Activated naive CD8-positive, alpha-beta T cell treated with anti-CD3 and anti-CD28 coated beads, Interleukin-2, amount 10 ng/mL, durations not matched to agents 7 days and 5 days (primary cell): ENCODE measurements at regions not wholly inside any gene's neighbourhood (a gene's known extent, or its start where the extent isn't known, plus 50 kb on each side); places are given as distances from the start of the nearest gene placed in this dataset.

Experiments
- ATAC-seq: fragments of 150-1000 bp; cut with Tn5 transposase; one replicate; pipeline ENCODE4 v1.10.0; 2021; ENCODE audit warnings: low read depth, moderate library complexity
- POLR2A ChIA-PET: fragments of 350-600 bp; sonication (Branson Sonifier 250); formaldehyde crosslinking; loops from one replicate; lab custom pipeline; 2021; ENCODE audit warnings: antibody characterized with exemption; lab: Charles Lee
- DNase-seq: peaks from one replicate; pipeline ENCODE4 v3.0.0; 2021
- H3K27ac Mint-ChIP-seq: one replicate; pipeline ENCODE4 v1.8.0; 2022; ENCODE audit warnings: mild to moderate bottlenecking, mixed read lengths
- H3K27me3 Mint-ChIP-seq: one replicate; pipeline ENCODE4 v1.8.0; 2022; ENCODE audit warnings: mild to moderate bottlenecking, moderate library complexity, mixed read lengths
- H3K36me3 Mint-ChIP-seq: one replicate; pipeline ENCODE4 v1.8.0; 2021; ENCODE audit warnings: mild to moderate bottlenecking, mixed read lengths
- H3K4me1 Mint-ChIP-seq: one replicate; pipeline ENCODE4 v1.8.0; 2021; ENCODE audit warnings: mixed read lengths
- H3K4me3 Mint-ChIP-seq: one replicate; pipeline ENCODE4 v1.8.0; 2022; ENCODE audit warnings: mild to moderate bottlenecking, moderate library complexity, mixed read lengths
- H3K9me3 Mint-ChIP-seq: one replicate; pipeline ENCODE4 v1.8.0; 2021; ENCODE audit warnings: mixed read lengths

DNA sequence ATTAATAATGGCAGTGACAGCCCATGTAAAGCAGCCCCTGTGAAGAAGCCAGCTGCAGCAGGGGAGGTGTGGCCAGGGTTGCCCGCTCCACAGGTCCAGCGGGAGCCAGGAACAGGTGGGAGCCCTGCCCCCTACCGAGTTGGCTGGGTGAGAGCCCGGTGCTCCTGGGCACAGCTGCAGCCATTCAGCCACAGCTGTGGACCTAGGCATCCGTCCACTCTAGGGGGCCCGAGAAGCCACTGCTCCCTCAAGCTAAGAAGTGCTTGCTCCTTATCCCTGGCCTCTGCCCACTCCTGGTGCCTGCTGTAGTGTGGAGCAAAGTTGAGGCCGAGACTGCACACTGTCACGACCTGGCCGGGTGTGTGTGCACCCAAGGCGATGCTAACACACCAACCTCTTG is 1469.0 kb downstream of the PCDH7 start:
- ATAC-seq (no peak), DNase-seq (no peak)
- POLR2A ChIA-PET: no interaction called here
- H3K27ac Mint-ChIP-seq: no peak overlapping the region
- H3K9me3 Mint-ChIP-seq: peaks cover 5% of the 10 kb centered on the region
- no peak overlapping the region for H3K4me3 Mint-ChIP-seq
- H3K27me3 Mint-ChIP-seq: no peaks in the 10 kb centered on the region
- H3K36me3 Mint-ChIP-seq: no peaks in the 10 kb centered on the region
- no peaks in the 10 kb centered on the region for H3K4me1 Mint-ChIP-seq

DNA sequence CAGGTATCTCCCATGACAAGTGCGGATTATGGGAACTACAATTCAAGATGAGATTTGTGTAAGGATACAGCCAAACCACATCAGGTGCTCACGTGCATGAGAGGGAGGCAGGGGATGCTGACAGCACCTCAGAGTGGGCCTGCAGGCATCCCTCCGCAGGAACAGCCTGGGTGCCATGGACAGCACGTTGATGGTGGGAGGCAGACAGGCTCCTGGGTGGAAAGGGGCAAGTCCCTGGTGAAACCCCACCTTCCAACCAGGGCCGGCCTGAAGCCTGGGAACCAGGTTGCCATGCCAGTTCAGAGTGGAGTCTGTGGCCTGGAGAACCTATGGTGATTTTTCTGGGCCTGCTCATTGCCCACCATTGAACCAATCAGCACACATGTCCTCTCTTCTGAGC is 1469.6 kb downstream of the PCDH7 start:
- no peaks in the 10 kb centered on the region for H3K4me1 Mint-ChIP-seq
- H3K4me3 Mint-ChIP-seq: no peak overlapping the region
- no peaks in the 10 kb centered on the region for H3K27me3 Mint-ChIP-seq
- H3K27ac Mint-ChIP-seq: no peak overlapping the region
- POLR2A ChIA-PET: no interaction called here
- H3K36me3 Mint-ChIP-seq: no peaks in the 10 kb centered on the region
- H3K9me3 Mint-ChIP-seq: peaks cover 5% of the 10 kb centered on the region
- ATAC-seq (no peak), DNase-seq (no peak)

DNA sequence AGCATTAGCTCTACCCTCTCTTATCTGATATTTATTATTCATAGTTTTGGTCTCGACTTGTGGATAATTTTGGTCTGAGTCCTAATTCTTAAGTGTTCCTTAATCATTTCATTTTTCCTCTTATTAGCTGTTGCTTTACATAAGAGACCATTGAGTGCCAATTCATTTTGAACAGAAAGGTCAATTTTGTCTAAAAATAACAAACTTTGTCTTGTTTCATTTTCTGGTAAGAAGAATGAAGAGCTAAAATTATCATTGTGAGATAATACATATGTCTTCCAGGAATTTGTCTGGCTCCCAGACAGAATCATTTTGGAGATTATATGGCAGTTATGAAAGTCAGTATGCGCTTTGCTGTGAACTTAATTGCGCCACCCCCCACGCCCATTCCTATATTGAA is 1471.8 kb downstream of the PCDH7 start:
- POLR2A ChIA-PET: no interaction called here
- Mint-ChIP-seq H3K36me3 (no peaks in the 10 kb centered on the region), H3K27me3 (no peaks in the 10 kb centered on the region), H3K9me3 (peaks cover 5% of the 10 kb centered on the region), H3K27ac (no peak overlapping the region), H3K4me3 (no peak overlapping the region), H3K4me1 (no peaks in the 10 kb centered on the region)
- DNase-seq: no peak
- ATAC-seq: no peak

DNA sequence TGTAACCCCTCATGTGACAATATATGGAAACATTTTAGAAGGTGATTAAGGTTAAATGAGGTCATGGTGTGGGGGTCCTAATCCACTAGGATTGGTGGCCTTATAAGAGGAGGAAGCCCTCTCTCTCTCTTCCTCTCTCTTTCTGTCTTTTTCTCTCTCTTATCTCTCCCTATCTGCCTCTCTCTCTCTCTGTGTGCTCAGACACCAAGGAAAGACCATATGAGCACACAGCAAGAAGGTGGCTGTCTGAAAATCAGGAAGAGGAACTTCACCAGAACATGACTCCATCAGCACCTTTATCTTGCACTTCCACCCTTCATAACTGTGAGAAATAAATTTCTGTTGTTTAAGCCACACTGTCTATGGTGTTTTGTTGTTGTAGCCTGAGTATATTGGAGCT is 1472.2 kb downstream of the PCDH7 start:
- no peaks in the 10 kb centered on the region for H3K27me3 Mint-ChIP-seq
- POLR2A ChIA-PET: no interaction called here
- DNase-seq (no peak), ATAC-seq (no peak)
- no peaks in the 10 kb centered on the region for H3K4me1 Mint-ChIP-seq
- H3K4me3 Mint-ChIP-seq: no peak overlapping the region
- H3K27ac Mint-ChIP-seq: no peak overlapping the region
- H3K9me3 Mint-ChIP-seq: peaks cover 5% of the 10 kb centered on the region
- no peaks in the 10 kb centered on the region for H3K36me3 Mint-ChIP-seq

DNA sequence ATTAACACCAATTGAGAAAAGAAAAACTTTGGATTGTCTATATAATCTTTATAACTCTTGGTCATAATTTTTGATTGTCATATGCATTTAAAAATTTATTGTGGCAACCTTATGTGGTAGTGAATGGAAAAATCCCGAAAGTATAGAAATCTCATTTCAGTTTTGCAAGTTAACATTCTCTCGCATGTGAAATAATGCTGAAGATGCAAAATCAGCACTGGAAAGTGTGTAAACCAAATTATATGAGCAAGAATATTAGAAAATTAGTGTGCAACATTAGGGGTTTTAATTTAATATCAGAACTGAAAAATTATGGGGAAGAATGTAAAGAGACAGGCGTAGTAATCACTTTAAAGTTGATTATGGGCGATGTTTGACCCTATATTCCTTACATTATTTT is 1472.8 kb downstream of the PCDH7 start:
- ATAC-seq: no peak
- POLR2A ChIA-PET: no interaction called here
- H3K27me3 Mint-ChIP-seq: no peaks in the 10 kb centered on the region

DNA sequence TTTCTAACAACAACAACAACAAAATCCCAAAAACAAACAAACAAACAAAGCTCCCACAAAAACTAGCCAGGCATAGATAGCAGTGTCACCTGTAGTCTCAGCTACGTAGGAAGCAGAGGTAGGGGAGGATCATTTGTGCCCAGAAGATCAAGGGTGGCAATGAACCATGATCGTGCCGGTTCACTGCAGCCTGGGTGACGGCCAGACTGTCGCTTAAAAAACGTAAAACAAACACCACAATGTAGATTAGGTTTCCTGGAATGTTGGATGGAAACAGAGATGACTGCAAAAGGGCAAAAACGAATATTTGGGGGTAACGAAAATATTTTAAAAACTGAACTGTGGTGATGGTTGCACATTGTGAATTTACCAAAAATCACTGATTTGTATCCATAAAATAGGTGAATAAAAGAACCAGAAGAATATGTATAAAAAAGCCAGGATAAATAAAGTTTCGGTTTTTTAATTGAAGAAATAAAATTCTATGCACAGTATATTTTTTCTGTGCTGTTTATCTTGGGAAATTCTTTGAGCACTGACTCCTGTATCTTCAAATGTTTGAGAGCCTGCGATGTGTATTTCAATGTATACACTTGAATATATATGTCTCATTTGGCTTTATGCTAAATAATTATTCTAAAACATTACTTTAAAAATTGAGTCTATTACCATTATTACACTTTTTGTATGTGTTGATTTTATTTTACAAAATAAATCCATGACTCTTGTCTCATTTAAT is 1477.0 kb downstream of the PCDH7 start:
- DNase-seq (no peak), ATAC-seq (no peak)
- no peaks in the 10 kb centered on the region for H3K4me1 Mint-ChIP-seq
- no peak overlapping the region for H3K27ac Mint-ChIP-seq
- H3K4me3 Mint-ChIP-seq: no peak overlapping the region
- no peaks in the 10 kb centered on the region for H3K27me3 Mint-ChIP-seq
- H3K9me3 Mint-ChIP-seq: peaks cover 4% of the 10 kb centered on the region
- no peaks in the 10 kb centered on the region for H3K36me3 Mint-ChIP-seq
- POLR2A ChIA-PET: no interaction called here

More for the DNA sequence above, 1472.8 kb downstream of the PCDH7 start:
- peaks cover 5% of the 10 kb centered on the region for H3K9me3 Mint-ChIP-seq
- H3K27ac Mint-ChIP-seq: no peak overlapping the region
- no peak overlapping the region for H3K4me3 Mint-ChIP-seq
- DNase-seq: no peak
- H3K4me1 Mint-ChIP-seq: no peaks in the 10 kb centered on the region
- no peaks in the 10 kb centered on the region for H3K36me3 Mint-ChIP-seq

DNA sequence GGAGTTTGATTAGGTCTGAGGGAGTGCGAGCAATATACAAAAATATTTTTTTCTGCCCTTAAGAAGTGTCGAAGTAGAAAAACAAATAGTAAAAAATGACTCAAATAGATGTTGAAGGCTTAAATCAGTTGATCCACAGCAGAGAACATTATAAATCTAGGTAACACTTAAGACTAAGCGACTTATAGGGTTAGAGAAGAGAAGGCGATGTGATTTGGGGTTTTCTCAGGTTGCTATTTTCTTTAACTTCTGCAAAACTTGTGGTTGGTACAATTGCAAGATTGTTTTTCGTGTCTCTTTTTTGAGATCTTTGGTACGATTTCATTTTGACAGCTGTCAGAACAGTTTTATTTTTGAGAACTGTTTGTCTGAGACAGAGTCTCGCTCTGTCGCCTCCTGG is 1479.5 kb downstream of the PCDH7 start:
- Mint-ChIP-seq H3K9me3 (peaks cover 2% of the 10 kb centered on the region), H3K27me3 (no peaks in the 10 kb centered on the region), H3K4me3 (no peak overlapping the region), H3K27ac (no peak overlapping the region), H3K36me3 (no peaks in the 10 kb centered on the region), H3K4me1 (no peaks in the 10 kb centered on the region)
- POLR2A ChIA-PET: no interaction called here
- ATAC-seq (no peak), DNase-seq (no peak)

DNA sequence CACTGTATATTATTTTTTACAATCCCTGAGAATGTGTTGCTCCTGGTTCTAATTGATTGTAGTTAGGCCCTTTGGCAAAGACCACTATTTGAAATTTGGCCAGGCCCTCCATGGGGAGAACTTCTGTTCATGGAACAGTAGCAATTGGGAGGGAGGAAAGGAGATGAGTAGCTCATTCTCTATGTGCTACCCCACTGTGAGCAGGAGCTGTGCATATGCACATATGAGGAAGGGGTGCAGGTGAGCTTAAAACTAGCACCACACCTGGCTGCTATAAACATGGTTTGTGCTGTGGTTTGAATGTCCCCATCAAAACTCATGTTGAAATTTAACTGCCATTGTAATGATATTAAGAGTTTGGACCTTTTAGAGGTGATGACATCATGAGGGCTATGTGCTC is 1483.2 kb downstream of the PCDH7 start:
- no peak for ATAC-seq
- H3K4me3 Mint-ChIP-seq: no peak overlapping the region
- no peak for DNase-seq
- POLR2A ChIA-PET: no interaction called here
- peaks cover 5% of the 10 kb centered on the region for H3K9me3 Mint-ChIP-seq
- H3K27ac Mint-ChIP-seq: no peak overlapping the region
- no peaks in the 10 kb centered on the region for H3K4me1 Mint-ChIP-seq
- H3K36me3 Mint-ChIP-seq: no peaks in the 10 kb centered on the region
- H3K27me3 Mint-ChIP-seq: no peaks in the 10 kb centered on the region

DNA sequence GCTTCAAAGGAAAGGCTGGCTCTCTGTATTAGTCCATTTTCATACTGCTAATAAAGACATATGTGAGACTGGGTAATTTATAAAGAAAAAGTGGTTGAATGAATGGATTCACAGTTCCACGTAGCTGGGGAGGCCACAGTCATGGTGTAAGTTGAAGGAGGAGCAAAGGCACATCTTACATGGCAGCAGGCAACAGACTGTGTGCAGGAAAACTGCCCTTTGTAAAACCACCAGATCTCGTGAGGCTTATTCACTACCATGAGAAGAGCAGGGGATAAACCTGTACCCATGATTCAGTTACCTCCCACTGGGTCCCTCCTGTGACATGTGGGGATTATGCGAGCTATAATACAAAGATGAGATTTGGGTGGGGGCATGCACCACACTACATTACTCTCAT is 1486.6 kb downstream of the PCDH7 start:
- ATAC-seq (no peak), DNase-seq (no peak)
- Mint-ChIP-seq H3K36me3 (no peaks in the 10 kb centered on the region), H3K27me3 (no peaks in the 10 kb centered on the region), H3K4me3 (no peak overlapping the region), H3K9me3 (peaks cover 5% of the 10 kb centered on the region), H3K4me1 (no peaks in the 10 kb centered on the region), H3K27ac (no peak overlapping the region)
- POLR2A ChIA-PET: no interaction called here

DNA sequence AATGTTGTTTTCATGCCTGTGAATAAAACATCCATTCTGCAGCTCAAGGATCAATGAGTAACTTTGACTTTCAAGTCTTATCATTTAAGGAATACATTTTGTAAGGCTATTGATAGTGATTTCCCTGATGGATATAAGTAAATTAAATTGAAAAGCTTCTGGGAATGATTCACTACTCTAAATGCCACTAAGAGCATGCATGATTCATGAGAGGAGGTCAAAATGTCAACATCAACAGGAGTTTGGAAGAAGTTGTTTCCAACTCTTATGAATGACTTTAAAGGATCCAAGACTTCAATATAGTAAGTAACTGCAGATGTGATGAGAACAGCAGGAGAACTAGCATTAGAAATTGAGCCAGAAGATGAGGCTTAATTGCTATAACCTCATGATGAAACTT is 1487.3 kb downstream of the PCDH7 start:
- H3K27ac Mint-ChIP-seq: no peak overlapping the region
- POLR2A ChIA-PET: no interaction called here
- H3K36me3 Mint-ChIP-seq: no peaks in the 10 kb centered on the region
- H3K4me1 Mint-ChIP-seq: no peaks in the 10 kb centered on the region
- H3K9me3 Mint-ChIP-seq: peaks cover 3% of the 10 kb centered on the region
- no peak overlapping the region for H3K4me3 Mint-ChIP-seq
- no peak for DNase-seq
- H3K27me3 Mint-ChIP-seq: no peaks in the 10 kb centered on the region
- no peak for ATAC-seq

DNA sequence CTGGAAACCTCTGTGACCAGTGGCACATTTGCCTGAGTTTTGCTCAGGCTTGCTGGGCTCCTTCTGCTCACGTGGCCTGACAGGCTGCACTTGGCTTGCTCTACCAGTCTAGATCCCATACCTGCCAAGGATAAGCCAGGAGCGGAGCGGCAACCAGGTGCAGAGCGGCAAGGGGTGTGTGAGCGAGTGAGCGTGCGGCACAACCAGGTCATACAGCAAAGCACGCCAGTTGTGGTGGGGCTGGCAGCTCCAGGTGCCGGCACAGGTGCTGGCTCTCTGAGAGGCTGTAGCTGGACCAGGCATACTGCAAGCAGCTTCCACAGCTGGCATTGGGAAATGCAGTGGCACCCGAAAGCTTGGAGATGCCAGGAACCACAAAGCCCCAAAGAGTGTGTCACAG is 1495.1 kb downstream of the PCDH7 start:
- H3K9me3 Mint-ChIP-seq: peaks cover 4% of the 10 kb centered on the region
- H3K27ac Mint-ChIP-seq: no peak overlapping the region
- no peaks in the 10 kb centered on the region for H3K27me3 Mint-ChIP-seq
- ATAC-seq (no peak), DNase-seq (no peak)
- no peaks in the 10 kb centered on the region for H3K36me3 Mint-ChIP-seq
- no peak overlapping the region for H3K4me3 Mint-ChIP-seq
- H3K4me1 Mint-ChIP-seq: no peaks in the 10 kb centered on the region
- POLR2A ChIA-PET: no interaction called here

DNA sequence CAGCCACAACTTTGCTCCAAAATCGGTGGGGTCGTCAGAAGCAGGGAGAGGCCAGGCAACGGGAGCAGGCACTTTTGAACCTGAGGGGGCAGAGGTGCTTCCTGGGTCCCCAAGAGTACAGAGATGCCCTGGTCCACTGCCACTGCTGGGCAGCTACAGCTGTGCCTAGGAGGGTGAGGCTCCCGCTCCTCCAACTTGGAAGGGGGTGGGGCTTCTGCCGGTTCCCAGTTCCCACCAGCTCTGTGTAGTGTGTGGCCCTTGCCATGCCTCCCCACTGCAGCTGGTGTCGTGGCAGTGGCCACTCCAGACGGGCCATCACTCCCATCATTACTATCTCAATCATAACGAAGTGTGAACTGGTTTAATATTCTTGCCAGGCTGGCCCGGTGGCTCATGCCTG is 1496.3 kb downstream of the PCDH7 start:
- H3K27me3 Mint-ChIP-seq: no peaks in the 10 kb centered on the region
- DNase-seq (no peak), ATAC-seq (no peak)
- no peaks in the 10 kb centered on the region for H3K36me3 Mint-ChIP-seq
- peaks cover 4% of the 10 kb centered on the region for H3K9me3 Mint-ChIP-seq
- no peak overlapping the region for H3K4me3 Mint-ChIP-seq
- H3K4me1 Mint-ChIP-seq: no peaks in the 10 kb centered on the region
- POLR2A ChIA-PET: no interaction called here
- no peak overlapping the region for H3K27ac Mint-ChIP-seq

DNA sequence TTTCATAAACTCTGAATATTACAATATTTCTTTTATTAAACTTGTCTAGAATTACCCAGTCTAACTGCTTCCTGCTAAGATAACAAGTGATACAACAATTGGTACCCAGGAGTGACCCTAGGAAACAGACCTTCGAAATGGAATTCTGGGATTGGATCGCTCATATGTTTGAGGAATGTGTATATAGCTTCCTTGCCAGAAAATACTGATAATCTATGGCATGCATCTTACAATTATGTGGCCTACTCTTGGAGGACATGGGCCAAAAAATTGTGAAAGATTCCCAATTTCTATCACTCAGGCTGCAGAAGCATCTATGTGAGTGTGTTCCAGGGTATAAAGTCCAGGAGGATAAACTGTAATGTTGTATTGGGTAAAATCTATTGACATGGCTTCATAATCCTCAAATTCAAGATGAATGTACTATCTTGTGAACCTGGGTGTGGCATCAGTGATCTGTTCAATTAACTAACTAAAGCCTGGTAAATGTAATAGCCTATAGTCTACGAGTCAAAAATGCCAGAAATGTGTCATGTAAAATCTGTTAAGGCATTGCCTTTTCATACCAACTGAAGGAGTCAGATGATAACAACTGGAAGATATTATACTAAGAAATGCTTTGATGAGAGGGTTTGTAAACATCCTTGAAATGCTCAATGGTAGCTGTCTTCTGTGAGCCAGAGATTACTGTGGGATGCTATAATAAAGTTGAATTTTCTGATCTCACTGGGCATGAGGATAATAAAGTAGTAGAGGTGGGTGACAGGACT is 1499.3 kb downstream of the PCDH7 start:
- no peak overlapping the region for H3K4me3 Mint-ChIP-seq
- no peaks in the 10 kb centered on the region for H3K36me3 Mint-ChIP-seq
- no peak overlapping the region for H3K27ac Mint-ChIP-seq
- DNase-seq: no peak
- POLR2A ChIA-PET: no interaction called here
- H3K9me3 Mint-ChIP-seq: peaks cover 8% of the 10 kb centered on the region
- no peaks in the 10 kb centered on the region for H3K27me3 Mint-ChIP-seq
- no peak for ATAC-seq
- no peaks in the 10 kb centered on the region for H3K4me1 Mint-ChIP-seq

DNA sequence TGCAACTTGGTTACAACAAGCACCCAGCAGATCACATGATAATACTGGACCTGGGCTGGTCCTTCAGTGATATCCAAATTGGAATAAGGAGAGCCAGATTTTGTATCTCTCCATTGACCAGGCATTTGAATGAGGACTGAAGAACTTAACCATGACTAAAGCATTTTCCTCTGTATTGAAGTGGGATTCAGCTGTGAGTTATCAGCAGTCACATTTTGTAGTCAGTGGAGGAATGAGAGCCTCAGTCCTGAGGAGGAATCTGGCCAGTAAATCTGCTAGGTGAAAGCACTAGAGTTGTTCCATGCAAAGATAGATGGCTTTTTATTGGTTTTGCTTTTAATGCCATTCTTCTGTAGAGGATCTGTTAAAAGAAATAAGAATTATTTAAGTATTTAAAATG is 1506.0 kb downstream of the PCDH7 start:
- no peaks in the 10 kb centered on the region for H3K36me3 Mint-ChIP-seq
- H3K4me3 Mint-ChIP-seq: no peak overlapping the region
- H3K27ac Mint-ChIP-seq: no peak overlapping the region
- no peak for ATAC-seq
- H3K9me3 Mint-ChIP-seq: peaks cover 8% of the 10 kb centered on the region
- no peak for DNase-seq
- H3K27me3 Mint-ChIP-seq: no peaks in the 10 kb centered on the region
- no peaks in the 10 kb centered on the region for H3K4me1 Mint-ChIP-seq
- POLR2A ChIA-PET: no interaction called here
